ENCODE measurements at regions not wholly inside any gene's neighbourhood (a gene's known extent, or its start where the extent isn't known, plus 50 kb on each side); places are given as distances from the start of the nearest gene placed in this dataset.

DNA sequence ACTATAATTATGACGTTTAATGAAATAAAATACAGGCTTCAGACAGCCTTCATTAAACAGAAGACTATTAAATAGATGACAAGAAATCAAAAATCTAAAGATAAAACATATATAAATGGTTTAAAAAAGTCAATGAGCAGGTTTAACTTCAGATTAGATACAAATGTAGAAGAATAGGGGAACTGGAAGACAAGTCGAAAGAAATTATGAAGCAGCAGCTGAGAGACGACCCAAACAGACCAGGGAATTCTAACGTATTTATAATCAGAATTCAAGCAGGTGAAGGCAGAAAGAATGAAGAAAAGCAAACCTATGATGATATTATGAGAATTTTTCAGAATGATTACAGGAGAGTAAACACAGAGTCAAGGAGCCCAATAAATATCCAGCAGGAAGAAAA lies 235.1 kb upstream of the XYLT1 start:
- no peak for TF ChIP-seq POLR2A (IDR thresholded peaks at IDR 0.05)
- TF ChIP-seq, protein P1, sequence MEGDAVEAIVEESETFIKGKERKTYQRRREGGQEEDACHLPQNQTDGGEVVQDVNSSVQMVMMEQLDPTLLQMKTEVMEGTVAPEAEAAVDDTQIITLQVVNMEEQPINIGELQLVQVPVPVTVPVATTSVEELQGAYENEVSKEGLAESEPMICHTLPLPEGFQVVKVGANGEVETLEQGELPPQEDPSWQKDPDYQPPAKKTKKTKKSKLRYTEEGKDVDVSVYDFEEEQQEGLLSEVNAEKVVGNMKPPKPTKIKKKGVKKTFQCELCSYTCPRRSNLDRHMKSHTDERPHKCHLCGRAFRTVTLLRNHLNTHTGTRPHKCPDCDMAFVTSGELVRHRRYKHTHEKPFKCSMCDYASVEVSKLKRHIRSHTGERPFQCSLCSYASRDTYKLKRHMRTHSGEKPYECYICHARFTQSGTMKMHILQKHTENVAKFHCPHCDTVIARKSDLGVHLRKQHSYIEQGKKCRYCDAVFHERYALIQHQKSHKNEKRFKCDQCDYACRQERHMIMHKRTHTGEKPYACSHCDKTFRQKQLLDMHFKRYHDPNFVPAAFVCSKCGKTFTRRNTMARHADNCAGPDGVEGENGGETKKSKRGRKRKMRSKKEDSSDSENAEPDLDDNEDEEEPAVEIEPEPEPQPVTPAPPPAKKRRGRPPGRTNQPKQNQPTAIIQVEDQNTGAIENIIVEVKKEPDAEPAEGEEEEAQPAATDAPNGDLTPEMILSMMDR (IDR thresholded peaks at IDR 0.05 in 4 of 5, conservative IDR thresholded peaks at IDR 0.05 in 1 of 5), result no peak
